Femur (tissue), 1 donor: ENCODE measurements at regions not wholly inside any gene's neighbourhood (a gene's known extent, or its start where the extent isn't known, plus 50 kb on each side); places are given as distances from the start of the nearest gene placed in this dataset.
A peak's percentile ranks its signal among the peaks of the same experiment; 100 is the strongest.
"Not testable (repeated sequence)": the region's sequence is repeated elsewhere in the genome, so short reads cannot be mapped to it uniquely, and the experiment has no call there.

Experiments used
- DNase-seq: peaks from one replicate; pipeline ENCODE4 v3.0.0-alpha.2; 2017

DNA sequence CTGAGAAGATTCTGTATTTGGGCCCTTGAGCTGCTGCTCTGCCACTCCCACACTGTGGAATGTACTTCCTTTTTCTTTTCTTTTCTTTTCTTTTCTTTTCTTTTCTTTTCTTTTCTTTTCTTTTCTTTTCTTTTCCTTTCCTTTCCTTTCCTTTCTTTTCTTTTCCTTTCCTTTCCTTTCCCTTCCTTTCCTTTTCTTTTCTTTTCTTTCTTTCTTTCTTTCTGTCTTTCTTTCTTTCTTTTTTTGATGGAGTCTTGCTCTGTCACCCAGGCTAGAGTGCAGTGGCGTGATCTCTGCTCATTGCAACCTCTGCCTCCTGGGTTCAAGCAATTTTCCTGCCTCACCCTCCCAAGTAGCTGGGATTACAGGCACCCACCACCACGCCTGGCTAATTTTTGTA, 89.8 kb downstream of the DNAAF6 start:
- not testable (repeated sequence) for DNase-seq

DNA sequence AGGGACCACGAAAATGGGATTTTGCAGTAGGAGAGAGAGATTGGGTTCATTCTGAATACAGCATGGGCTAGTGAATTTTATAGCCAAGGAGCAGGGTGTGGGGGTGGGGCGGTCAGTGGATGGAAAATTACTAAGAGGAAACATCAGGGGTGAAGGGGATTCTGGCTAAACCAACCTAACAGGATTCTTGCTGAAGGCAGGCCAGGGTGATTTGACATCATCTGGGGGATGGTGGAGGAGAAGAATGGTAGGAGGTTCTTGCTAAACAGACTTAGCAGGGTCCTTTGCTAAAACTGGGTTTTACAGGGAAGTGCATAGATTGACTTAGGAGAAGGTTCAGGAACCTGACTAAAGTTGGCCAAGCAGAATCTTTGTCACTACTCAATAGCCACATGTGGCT, 91.9 kb downstream of the DNAAF6 start:
- DNase-seq: no peak

DNA sequence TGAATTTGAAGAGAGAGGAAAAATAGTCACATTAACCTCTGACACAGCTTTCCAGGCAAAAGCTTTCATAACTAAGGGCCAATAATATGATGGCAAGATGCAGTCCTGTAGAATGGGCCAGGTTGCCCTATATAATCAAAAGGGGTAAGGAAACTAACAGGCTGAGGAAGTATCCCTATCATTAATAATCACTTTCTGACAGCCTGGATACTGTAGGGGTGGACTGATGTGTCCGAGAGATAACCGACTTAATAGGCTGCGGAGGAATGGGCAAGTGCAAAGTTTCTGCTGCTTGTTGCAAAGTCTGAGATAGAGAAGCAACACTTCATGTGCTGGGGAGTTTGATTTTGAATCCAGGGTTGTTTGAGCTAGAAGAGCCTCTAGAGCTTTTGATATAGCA, 94.8 kb downstream of the DNAAF6 start:
- DNase-seq: no peak

DNA sequence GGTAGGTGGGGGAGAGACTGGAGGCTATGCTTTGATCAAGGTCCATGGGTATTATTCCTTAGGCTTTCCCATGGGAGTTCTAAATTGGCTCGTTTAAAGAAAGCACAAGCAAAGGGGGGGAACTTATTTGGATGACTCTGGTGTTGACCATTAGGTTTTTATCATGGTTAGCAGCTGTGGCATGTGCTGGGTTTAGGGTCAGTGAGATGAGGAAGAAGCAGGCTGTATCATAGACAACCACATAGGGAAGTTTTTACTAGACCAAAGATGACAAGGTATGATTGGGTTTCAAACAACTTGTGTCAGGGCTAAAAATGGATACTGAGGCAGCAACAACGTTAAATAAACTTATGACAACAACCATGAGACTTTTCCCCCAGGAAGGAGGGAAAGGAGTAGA, 97.7 kb downstream of the DNAAF6 start:
- no peak for DNase-seq

DNA sequence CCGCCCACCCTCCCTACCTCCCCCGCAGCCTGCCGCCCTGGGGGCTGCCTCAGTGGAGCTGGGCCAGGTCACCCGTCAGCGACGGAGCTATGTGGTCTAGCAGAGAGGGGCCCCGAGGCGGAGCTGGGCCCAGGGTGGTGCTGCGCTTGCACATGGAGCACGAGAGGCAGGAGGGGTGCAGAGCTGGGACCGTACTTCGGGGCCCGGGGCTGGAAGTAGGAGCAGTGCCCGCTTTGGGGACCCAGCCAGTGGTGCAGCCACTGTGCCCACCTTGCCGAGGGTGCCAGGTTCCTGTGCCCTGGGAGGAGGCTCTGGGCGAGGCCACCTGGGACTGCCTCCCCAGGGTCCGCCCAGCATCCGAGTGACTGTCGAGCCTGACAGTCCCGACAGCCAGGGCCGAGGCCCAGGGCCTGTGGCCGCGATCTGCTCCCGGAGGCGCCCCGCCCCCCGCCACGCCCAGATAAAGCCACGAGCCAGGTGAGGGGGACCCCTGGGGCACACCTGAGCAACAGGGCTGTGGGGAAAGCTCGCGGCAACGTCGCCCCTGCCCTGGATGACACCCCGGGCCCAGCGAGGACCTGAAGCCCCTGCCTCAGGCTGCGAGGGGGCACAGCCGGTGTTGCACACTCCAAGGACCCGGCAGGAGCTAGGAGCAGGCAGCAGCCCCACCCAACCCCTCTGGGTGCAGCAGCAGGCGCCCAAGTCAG, 117.5 kb downstream of the DNAAF6 start:
- no peak for DNase-seq

DNA sequence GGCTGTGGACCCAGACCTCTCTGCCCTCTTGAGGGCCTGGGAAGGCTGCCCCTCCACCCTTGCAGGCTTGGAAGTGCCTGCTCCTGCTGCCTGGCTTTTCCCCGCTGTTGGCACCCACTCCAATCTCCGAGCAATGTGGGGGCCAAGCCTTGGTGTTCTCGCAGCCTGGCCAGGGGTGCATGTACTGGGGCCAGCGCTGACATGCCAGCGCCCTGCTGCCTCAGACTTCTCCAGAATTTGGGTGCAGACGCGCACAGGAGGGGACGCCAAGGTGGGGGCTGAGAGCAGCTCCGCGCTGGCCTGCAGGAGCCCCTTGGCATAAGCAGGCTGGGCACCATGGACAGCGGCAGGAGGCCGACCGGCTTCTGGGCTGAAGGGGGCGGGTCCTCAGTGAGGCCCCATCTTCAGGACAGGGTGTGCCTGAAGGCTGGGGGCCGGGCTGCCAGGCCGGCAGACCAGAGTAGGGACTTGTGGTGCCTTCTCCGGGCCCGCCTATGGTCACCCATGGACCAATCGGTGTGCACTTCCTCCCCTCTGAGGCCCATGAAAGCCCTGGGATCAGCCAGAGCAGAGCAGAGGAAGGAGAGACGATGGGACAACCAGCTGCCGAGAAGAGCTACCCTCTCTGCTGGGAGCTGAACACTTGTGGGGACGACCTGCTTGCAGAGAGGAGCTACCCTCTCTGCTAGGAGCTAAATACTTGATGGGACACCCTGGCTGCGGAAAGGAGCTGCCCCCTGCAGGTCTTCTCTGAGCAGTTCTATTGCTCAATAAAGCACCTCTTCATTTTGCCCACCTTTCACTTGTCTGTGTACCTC, 118.3 kb downstream of the DNAAF6 start:
- peak; percentile 56 for DNase-seq

DNA sequence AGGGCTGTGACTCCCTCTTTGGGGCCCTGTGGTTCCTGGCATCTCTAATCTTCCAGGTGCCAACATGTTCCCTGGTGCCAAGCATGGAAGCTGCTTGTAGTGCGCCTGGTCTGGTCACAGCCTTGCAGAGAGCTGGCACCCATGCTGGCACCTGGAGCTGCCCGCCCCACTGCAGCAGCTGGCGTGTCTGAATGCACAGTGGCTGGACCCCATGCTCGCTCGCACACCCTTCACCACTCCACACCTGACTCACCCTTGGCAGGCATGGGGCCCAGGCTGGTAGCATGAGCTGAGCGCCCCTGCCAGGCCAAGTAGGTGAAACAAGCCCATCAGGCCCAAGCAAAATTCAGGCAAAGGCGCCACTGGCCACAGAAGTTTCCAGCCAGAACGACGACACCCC, 119.1 kb downstream of the DNAAF6 start:
- no peak for DNase-seq

DNA sequence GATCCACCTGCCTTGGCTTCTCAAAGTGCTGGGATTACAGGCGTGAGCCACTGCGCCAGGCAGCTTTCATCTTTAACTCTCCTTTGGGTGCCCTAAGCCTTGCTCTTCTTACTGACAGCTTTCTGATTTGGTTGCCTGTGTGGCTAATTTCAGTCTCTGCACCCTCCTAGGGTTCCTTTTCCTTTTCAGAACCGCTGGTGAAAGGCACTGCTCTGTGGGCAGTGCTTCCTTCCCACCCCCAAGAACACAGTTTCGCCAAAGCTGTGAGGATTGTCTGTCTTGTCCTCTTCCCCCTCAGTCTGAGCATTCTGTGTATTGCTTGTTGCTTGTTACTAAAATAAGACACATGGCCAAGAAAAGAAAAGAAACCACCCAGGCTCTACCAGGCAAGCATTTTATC, 101.4 kb upstream of the FRMPD3 start:
- DNase-seq: no peak

DNA sequence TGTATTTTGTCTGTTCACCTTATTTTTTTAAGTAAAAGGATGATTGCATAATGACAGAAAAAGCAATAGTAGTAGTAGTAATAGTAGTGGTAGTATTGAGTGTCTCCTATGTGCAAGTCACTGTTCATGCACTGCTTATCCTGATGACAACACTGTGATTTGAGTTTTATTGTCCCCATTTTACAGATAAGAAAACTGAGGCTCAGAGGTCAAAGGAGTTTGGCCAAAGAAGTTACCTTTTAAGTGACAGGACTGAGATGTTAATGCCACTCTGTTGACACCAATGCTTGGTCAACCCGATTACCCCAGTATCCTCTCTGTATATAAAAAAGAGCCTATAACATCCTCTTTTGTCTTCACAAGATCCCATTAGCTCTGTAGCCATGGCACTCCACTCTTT, 100.5 kb upstream of the FRMPD3 start:
- DNase-seq: no peak

DNA sequence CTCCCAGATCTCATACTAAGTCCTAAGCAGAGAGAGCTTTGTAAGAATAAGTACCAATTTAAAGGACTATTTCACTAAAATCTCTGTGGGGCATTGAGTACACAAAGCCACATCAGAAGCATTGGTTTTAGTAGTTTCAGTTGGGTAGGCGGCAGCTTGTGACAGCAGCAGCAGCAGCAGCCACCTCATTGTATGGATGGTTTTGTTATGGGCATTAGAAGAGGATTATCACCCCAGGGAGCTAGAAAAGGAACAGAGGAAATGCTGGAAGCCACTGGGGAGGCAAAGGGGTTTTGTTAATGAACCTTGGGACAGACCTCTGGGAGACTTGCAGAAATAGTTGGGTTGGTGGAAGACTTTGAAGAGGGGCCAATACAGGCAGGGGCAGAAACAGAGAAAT, 93.9 kb upstream of the FRMPD3 start:
- DNase-seq: no peak

DNA sequence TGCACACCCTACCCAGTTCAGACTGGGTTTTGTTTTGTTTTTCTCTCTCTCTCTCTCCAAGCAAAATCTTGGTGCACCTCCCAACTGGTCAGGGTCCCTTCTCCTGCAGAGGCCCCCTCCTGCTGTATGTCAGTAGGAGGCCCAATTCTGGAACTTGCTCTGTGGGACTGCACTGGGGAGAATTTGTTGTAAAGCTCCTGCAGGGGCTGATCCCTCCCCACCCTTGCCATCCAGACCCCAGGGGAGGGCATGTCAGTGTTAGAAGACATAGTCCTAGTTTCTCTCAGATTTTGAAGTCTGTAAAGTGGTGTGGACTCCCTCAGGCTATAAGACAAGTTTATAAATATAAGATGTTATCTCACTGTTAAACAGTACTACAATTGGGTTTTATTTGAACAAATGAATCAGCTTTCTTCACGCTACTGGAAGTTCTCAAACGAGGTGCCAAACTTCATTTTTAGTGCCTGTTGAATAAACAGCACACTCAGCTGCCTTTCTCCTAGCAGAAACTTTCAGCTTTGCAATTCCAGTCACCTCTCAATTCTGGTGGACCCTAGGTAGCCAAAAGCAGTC, 88.6 kb upstream of the FRMPD3 start:
- DNase-seq: no peak

DNA sequence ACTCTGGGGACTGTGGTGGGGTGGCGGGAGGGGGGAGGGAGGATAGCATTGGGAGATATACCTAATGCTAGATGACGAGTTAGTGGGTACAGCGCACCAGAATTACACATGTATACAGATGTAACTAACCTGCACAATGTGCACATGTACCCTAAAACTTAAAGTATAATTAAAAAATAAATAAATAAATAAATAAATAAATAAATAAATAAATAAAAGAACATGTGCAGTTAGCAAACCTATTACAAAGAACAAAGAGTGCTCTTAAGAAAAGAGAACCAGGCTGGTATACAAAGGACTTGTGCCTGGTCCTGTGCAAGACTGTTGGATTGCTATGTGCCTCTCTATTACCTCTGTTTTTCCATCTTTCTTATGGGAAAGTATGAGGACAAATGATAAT, 79.3 kb upstream of the FRMPD3 start:
- DNase-seq: not testable (repeated sequence)

DNA sequence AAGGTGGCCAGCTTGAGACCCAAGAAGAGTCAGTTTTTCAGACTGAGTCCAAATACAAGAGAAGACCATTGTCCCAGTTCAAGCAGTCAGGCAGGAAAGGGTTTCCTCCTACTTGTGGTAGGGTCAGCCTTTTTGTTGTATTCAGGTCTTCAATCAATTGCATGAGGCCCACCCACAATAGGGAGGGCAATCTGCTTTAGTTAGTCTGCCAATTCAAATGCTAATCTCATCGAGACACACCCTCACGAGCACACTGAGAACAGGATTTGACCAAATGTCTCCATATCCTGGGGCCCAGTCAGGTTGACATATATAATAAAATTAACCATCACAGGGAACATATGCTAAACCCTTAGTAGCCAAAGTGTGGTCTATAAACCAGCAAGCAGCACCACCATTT, 75.3 kb upstream of the FRMPD3 start:
- no peak for DNase-seq

DNA sequence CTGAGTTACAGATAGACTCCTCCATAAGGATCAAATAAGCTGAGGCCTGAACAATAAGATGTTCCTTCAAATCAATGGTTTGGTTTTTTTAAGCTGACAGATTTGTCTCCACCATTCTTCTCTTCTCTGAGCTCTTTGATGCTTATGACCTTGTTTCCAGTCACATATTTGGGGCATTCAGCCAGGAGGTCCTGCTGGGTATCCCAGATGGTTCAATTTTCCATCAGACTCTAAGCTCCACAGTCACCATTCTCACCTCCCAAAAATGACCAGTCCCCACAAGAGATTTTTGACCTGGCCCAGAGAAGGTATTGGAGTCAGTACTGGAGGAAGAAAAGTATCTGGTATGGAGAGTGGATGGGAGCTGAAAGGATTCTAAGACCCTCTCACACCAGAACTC, 74.6 kb upstream of the FRMPD3 start:
- DNase-seq: no peak

DNA sequence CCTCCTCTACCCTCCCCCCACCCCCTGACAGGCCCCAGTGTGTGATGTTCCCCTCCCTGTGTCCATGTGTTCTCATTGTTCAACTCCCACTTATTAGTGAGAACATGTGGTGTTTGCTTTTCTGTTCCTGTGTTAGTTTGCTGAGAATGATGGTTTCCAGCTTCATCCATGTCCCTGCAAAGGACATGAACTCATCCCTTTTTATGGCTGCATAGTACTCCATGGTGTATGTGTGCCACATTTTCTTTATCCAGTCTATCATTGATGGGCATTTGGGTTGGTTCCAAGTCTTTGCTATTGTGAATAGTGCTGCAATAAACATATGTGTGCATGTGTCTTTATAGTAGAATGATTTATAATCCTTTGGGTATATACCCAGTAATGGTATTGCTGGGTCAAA, 73.3 kb upstream of the FRMPD3 start:
- not testable (repeated sequence) for DNase-seq

DNA sequence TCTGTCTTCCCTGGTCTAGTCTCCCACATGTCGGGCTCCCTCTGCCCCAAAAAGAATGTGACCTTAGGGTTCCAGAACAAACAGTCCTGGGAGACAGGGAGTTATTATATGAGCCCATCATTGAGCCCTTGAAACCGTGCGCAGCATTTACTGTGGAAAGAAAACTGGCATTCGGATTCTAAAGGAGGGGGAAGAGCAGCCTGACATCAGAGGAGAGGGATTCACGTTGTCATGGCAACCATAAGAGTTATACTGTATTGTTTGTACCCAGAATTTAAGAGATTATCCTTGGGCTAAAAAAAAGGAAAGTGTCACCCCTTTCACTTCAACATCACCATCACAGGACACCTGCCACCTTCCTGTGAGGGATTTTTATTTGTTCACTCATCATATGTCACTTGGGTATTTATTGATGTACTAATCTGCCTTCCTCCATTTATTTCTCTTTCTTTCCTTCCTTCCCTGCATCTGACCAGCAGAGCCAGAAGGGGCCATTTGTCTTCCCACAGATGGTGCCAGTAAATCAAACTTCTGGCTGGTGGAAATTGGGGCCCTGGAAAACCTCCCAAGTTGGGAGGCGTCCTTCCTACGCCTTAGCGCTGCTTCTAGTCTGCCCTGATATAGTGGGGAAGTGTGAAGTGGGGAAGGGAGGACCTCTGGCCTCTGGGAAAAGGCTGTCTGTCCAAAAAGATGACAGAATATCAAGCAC, 64.9 kb upstream of the FRMPD3 start:
- DNase-seq: no peak

DNA sequence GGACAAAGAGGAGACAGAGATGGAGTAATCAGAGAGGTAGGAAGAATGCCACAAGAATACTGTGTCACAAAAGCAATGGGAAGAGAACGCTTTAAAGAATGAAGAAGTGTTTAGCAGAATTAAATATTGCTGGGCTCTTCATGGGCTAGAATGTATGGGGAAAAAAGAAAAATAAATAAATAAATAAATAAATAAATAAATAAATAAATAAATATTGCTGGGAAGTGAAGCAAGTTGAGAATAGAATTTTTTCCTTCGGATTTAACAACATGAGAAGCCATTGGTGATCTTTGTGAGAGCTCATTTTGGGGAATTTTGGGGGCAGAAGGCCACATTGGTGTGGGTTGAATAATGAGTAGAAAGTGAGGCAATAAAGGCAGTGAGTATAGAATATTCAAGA, 59.7 kb upstream of the FRMPD3 start:
- DNase-seq: no peak

DNA sequence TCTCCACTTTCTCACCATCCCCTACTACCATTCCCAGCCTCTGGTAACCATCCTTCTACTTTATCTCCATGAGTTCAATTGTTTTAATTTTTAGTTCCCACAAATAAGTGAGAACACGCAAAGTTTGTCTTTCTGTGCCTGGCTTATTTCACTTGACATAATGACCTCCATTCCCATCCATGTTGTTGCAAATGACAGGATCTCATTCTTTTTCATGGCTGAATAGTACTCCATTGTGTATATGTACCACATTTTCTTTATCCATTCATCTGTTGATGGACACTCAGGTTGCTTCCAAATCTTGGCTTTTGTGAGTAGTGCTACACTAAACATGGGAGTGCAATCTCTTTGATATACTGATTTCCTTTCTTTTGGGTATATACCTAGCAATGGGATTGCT, 55.8 kb upstream of the FRMPD3 start:
- DNase-seq: not testable (repeated sequence)

DNA sequence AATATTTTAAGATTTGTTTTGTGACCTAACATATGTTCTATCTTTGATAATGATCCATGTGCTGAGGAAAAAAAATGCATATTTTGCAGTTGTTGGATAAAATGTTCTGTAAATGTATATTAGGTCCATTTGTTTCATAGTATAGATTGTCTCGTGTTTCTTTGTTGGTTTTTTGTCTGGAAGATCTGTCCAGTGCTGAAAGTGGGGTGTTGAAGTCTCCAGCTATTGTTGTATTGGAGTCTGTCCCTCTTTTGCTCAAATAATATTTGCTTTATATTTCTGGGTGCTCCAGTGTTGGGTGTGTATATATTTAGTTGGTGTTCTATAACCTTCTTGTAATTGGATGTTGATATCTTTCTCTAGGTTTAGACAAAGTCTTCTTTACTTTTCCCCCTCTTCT, 53.2 kb upstream of the FRMPD3 start:
- DNase-seq: no peak

DNA sequence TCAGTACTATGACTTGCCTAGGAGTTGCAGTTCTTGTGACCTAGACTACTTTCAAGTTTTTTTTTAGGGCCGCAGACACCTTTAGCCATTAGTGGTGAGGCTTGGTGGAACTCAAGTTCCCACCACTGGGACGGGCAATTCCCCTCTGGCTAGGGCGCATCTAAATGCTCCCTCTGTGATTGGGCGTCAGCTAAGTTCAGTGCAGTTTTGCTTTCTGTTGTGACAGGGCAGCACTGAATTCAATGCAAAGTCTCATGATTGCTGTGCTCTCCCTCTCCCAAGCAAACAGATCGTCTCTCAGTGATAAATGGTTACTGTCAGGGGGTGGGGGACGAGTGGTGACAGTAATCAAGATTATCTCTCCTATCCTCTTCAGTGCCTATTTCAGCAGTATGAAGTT, 52.7 kb upstream of the FRMPD3 start:
- no peak for DNase-seq

DNA sequence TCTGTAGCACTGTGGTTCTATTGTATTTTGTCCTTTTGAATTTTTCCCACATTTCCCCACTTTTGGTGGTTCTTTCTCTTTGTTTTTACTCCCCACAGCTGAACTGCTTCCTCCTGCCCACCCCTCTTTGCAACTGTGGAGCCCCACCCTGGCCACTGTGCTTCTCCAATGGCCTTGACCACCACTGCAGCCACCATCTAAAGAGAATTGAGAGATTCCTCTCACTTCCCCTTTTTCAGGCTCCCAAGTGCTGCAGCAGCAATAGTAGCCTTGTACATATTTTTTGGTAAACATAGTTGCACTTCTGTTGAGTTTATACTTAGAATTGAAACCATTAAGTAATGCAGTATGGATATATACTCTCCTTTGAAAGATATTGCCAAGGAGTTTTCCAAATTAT, 51.3 kb upstream of the FRMPD3 start:
- DNase-seq: no peak
